GM20000 (cell line): ENCODE measurements at regions not wholly inside any gene's neighbourhood (a gene's known extent, or its start where the extent isn't known, plus 50 kb on each side); places are given as distances from the start of the nearest gene placed in this dataset.
A peak's percentile ranks its signal among the peaks of the same experiment; 100 is the strongest.

Source experiments
- DNase-seq: peaks from one replicate; pipeline ENCODE4 v3.0.0; 2012; ENCODE audit warnings: low spot score
- CTCF ChIP-seq: IDR thresholded peaks from 2 replicates; pipeline ENCODE4 v1.5.1; 2012; ENCODE audit warnings: mild to moderate bottlenecking, control low read depth; ENCODE audit errors: extremely low read depth, missing control alignments

- no peak for TF ChIP-seq CTCF
- no peak for DNase-seq
Observed at GRCh38 chr5:86671536-86671935, 53.8 kb downstream of the COX7C start.

GRCh38 chr5:86674069-86674468 is 56.3 kb downstream of the COX7C start:
- TF ChIP-seq CTCF, result no peak
- DNase-seq, result no peak

- no peak for DNase-seq
- no peak for TF ChIP-seq CTCF
Observed at GRCh38 chr5:86675311-86675710, 57.6 kb downstream of the COX7C start.

GRCh38 chr5:86679529-86679928 is 61.8 kb downstream of the COX7C start:
- TF ChIP-seq CTCF, result no peak
- DNase-seq, result peak; percentile 11

GRCh38 chr5:86679949-86680348 is 62.2 kb downstream of the COX7C start:
- DNase-seq, result no peak
- TF ChIP-seq CTCF, result no peak

- DNase-seq, result no peak
- TF ChIP-seq CTCF, result no peak
Observed at GRCh38 chr5:86684222-86684621, 66.5 kb downstream of the COX7C start.

- no peak for TF ChIP-seq CTCF
- no peak for DNase-seq
Observed at GRCh38 chr5:86686046-86686445, 68.3 kb downstream of the COX7C start.
